ENCODE measurements at regions not wholly inside any gene's neighbourhood (a gene's known extent, or its start where the extent isn't known, plus 50 kb on each side); places are given as distances from the start of the nearest gene placed in this dataset.

DNA sequence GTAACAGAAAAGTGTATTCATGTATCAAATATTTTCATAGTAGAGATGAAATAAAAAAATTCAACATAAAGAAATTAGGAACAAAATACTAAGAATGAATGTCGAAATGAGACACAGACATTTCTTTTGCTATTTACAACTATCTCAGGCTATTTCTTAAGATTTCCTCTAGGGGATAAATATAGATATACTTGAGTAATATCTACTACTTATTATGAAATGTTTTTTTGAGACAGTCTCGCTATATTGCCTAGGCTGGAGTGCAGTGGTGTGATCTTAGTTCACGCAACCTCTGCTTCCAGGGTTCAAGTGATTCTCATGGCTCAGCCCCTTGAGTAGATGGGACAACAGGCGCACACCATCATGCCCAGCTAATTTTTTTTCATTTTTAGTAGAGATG is 326.1 kb downstream of the RNF144A start:
- intact Hi-C loops (cut with DNase I) = no loop called here
- no peaks in the 10 kb centered on the region for H3K9me3 ChIP-seq
- 85% methylated on average over 4 of the region's 4 CpGs for WGBS
- no peaks in the 10 kb centered on the region for H3K27me3 ChIP-seq
- no peak overlapping the region for H3K27ac ChIP-seq (replicated peaks in 1 of 4)
- no peaks in the 10 kb centered on the region for H3K4me1 ChIP-seq
- no peak overlapping the region for H3K4me3 ChIP-seq
- DNase-seq (ENCODE audit: extremely low spot score) = no peak
- TF ChIP-seq EP300 (IDR thresholded peaks at IDR 0.05) (no peak), POLR2A (IDR thresholded peaks at IDR 0.05; ENCODE audit: low read depth) (no peak), POLR2AphosphoS5 (IDR thresholded peaks at IDR 0.05) (no peak)
- TF ChIP-seq, protein P1, sequence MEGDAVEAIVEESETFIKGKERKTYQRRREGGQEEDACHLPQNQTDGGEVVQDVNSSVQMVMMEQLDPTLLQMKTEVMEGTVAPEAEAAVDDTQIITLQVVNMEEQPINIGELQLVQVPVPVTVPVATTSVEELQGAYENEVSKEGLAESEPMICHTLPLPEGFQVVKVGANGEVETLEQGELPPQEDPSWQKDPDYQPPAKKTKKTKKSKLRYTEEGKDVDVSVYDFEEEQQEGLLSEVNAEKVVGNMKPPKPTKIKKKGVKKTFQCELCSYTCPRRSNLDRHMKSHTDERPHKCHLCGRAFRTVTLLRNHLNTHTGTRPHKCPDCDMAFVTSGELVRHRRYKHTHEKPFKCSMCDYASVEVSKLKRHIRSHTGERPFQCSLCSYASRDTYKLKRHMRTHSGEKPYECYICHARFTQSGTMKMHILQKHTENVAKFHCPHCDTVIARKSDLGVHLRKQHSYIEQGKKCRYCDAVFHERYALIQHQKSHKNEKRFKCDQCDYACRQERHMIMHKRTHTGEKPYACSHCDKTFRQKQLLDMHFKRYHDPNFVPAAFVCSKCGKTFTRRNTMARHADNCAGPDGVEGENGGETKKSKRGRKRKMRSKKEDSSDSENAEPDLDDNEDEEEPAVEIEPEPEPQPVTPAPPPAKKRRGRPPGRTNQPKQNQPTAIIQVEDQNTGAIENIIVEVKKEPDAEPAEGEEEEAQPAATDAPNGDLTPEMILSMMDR (IDR thresholded peaks at IDR 0.05) = no peak
- H3K36me3 ChIP-seq = no peaks in the 10 kb centered on the region

DNA sequence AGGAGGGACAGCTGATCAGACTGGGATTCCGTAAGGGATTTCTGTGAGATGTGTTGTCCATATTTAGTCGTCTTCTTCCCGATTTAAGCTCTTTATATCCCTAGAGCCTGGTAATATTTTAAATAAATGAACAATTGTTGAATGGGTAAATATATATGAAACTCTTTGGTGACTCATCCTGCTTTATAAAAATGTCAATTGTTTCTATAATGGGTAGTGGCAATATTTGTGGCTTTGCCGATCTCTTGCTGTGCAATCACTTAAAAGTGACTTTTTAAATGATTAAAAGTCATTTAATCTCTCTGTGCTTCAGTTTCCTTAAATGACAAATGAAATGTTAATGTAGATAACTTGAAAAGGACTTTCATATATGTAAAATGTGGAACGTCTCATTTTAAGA is 339.2 kb downstream of the RNF144A start:
- TF ChIP-seq, protein P1 (IDR thresholded peaks at IDR 0.05) = no peak
- no peak for TF ChIP-seq POLR2AphosphoS5 (IDR thresholded peaks at IDR 0.05)
- no peak for TF ChIP-seq POLR2A (IDR thresholded peaks at IDR 0.05; ENCODE audit: low read depth)
- TF ChIP-seq EP300 (IDR thresholded peaks at IDR 0.05) = no peak
- H3K27me3 ChIP-seq = no peaks in the 10 kb centered on the region
- H3K4me3 ChIP-seq = no peak overlapping the region
- H3K9me3 ChIP-seq = no peaks in the 10 kb centered on the region
- WGBS = 73% methylated on average over 5 of the region's 5 CpGs
- H3K4me1 ChIP-seq = no peaks in the 10 kb centered on the region
- H3K27ac ChIP-seq (replicated peaks in 1 of 4) = no peak overlapping the region
- intact Hi-C loops (cut with DNase I) = no loop called here
- no peak for DNase-seq (ENCODE audit: extremely low spot score)
- no peaks in the 10 kb centered on the region for H3K36me3 ChIP-seq

- Histone ChIP-seq H3K4me1 (no peaks in the 10 kb centered on the region), H3K27ac (replicated peaks in 1 of 4) (no peak overlapping the region), H3K9me3 (no peaks in the 10 kb centered on the region), H3K36me3 (no peaks in the 10 kb centered on the region), H3K27me3 (peaks cover 0 to 9% (median 0%) of the 10 kb centered on the region in 4 donors), H3K4me3 (no peak overlapping the region)
- TF ChIP-seq POLR2A (IDR thresholded peaks at IDR 0.05; ENCODE audit: low read depth) (no peak), POLR2AphosphoS5 (IDR thresholded peaks at IDR 0.05) (no peak), EP300 (IDR thresholded peaks at IDR 0.05) (no peak)
- TF ChIP-seq, protein P1 (IDR thresholded peaks at IDR 0.05) = no peak
- intact Hi-C loops (cut with DNase I) = no loop called here
- 66% methylated on average over 6 of the region's 6 CpGs for WGBS
- DNase-seq (ENCODE audit: extremely low spot score) = no peak
Measured at GRCh38 chr2:7262727-7263126, 345.5 kb downstream of the RNF144A start.

DNA sequence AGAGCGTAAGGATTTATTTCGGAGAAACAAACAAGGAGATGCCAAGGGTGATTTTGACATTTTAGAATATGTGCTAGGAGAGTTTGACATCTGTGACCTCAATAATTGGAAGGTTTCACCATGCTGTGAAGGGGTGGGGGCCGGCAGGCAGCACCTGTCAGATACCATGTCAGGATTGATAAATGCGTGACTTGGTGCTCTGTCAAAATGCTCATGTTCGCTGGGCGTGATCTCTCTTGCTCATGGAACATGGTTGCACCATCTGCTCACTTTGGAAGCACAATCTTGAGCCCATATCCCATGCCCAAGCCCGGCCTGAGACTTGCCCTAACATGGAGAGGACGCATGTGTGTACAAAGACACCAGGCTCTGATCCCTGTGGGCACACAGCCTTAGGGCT is 347.6 kb downstream of the RNF144A start:
- no peak overlapping the region for H3K27ac ChIP-seq (replicated peaks in 1 of 4)
- DNase-seq (ENCODE audit: extremely low spot score) = no peak
- WGBS = 96% methylated on average over 6 of the region's 8 CpGs
- H3K4me3 ChIP-seq = no peak overlapping the region
- H3K9me3 ChIP-seq = no peaks in the 10 kb centered on the region
- H3K36me3 ChIP-seq = no peaks in the 10 kb centered on the region
- intact Hi-C loops (cut with DNase I) = no loop called here
- no peaks in the 10 kb centered on the region for H3K4me1 ChIP-seq
- TF ChIP-seq POLR2A (IDR thresholded peaks at IDR 0.05; ENCODE audit: low read depth) (no peak), EP300 (IDR thresholded peaks at IDR 0.05) (no peak), POLR2AphosphoS5 (IDR thresholded peaks at IDR 0.05) (no peak)
- TF ChIP-seq, protein P1 (IDR thresholded peaks at IDR 0.05) = no peak
- peaks cover 0 to 18% (median 0%) of the 10 kb centered on the region in 4 donors for H3K27me3 ChIP-seq

GRCh38 chr2:7265286-7265685 is 348.1 kb downstream of the RNF144A start:
- intact Hi-C loops (cut with DNase I) = no loop called here
- no peak for TF ChIP-seq POLR2AphosphoS5 (IDR thresholded peaks at IDR 0.05)
- no peak for TF ChIP-seq EP300 (IDR thresholded peaks at IDR 0.05)
- no peak for TF ChIP-seq POLR2A (IDR thresholded peaks at IDR 0.05; ENCODE audit: low read depth)
- TF ChIP-seq, protein P1 (IDR thresholded peaks at IDR 0.05) = no peak
- H3K9me3 ChIP-seq = no peaks in the 10 kb centered on the region
- peaks cover 0 to 18% (median 0%) of the 10 kb centered on the region in 4 donors for H3K27me3 ChIP-seq
- no peak overlapping the region for H3K4me3 ChIP-seq
- no peak overlapping the region for H3K27ac ChIP-seq (replicated peaks in 1 of 4)
- H3K36me3 ChIP-seq = no peaks in the 10 kb centered on the region
- DNase-seq (ENCODE audit: extremely low spot score) = no peak
- H3K4me1 ChIP-seq = no peaks in the 10 kb centered on the region
- WGBS = 80% methylated on average over 8 of the region's 8 CpGs

All from esophagus muscularis mucosa (tissue), 4 donors.